ENCODE measurements at regions not wholly inside any gene's neighbourhood (a gene's known extent, or its start where the extent isn't known, plus 50 kb on each side); places are given as distances from the start of the nearest gene placed in this dataset.

GRCh38 chr2:104056451-104056850 lies 797.5 kb upstream of the POU3F3 start:
- TF ChIP-seq EZH2 (IDR thresholded peaks at IDR 0.05) (no peak), POLR2AphosphoS5 (IDR thresholded peaks at IDR 0.05; ENCODE audit: borderline replicate concordance, low read depth, low read length) (no peak)

Measured in SK-N-MC (cell line).